NCI-H1105 treated with DMSO at 0.1 percent for 48 hours (cell line): ENCODE measurements at regions not wholly inside any gene's neighbourhood (a gene's known extent, or its start where the extent isn't known, plus 50 kb on each side); places are given as distances from the start of the nearest gene placed in this dataset.

ENCODE experiments used
- DNase-seq: peaks from one replicate; lab custom pipeline; 2025; lab: John Stamatoyannopoulos, UW

DNA sequence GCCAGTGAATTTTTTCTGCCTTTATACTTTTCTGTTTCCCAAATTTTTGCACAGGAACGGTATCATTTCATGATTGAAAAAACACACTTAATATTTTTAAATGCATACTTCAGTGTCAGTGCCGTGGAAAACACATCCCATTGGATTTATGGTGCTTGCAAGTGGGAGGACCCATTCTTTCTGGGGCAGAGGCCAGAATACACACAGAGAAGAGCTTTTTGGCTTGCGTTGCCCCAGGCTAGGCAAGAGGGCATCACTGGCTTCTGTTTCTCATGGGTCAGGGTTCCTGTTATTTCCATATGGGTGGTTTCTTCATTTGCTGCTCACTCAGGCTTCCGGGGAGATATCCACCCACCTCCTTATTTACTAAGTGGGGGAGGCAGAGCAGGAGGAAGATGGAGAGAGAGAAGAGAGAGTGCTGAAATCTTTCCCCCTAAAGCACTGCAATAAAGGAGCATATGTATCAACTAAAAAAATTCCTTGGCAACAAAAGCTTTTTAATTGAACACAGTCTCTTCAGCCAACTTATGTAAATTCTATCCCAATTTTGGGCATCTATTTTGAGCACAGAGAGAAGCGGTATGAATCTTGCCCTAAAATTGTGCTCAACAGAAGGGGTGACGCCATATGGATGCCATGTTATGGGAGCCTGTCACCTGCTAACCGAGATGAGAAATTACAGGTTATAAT is 66.0 kb upstream of the KIRREL3 start:
- no peak for DNase-seq

- DNase-seq = no peak
Measured at GRCh38 chr11:127063241-127063640, 62.7 kb upstream of the KIRREL3 start.

DNA sequence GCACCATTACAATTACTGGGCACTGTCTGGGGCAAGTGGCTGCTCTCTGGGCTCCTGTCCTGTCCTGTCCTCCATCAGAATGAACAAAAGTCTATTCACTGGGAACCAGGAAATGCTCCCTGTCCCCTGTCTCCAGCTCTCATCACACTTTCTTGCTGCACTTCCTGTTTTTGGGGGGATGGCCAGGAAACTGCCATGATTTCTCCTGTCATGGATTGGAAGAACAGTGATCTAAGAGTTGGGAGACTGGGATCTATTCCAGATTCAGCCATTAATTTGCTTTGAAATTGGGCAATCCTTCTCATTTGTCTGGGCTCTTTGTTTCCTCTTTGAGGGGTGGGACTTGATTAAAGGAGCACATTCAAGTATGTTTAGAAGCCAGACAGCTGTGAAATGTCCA is 61.4 kb upstream of the KIRREL3 start:
- peak; percentile 62 for DNase-seq

DNA sequence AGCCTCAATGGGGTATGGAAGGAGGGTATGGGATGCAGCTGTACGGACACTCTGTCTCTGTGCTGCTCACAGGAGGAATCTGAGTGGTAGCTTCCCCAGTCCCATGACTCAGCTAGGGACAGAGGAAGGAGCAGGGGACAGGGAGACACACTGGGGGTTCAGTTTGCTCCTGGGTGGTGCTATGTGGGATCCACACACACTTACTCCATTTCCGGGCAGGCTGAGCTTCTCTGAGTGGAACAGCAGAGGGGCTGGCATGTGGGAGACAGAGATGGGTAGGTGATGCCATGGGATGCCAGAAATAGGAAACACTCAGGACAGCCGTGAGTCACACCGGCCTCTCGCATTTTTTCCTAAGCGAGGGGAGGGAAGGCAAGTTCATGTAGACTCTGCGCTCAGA is 59.2 kb upstream of the KIRREL3 start:
- no peak for DNase-seq

- DNase-seq = no peak
Measured at GRCh38 chr11:127059286-127059685, 58.7 kb upstream of the KIRREL3 start.

DNA sequence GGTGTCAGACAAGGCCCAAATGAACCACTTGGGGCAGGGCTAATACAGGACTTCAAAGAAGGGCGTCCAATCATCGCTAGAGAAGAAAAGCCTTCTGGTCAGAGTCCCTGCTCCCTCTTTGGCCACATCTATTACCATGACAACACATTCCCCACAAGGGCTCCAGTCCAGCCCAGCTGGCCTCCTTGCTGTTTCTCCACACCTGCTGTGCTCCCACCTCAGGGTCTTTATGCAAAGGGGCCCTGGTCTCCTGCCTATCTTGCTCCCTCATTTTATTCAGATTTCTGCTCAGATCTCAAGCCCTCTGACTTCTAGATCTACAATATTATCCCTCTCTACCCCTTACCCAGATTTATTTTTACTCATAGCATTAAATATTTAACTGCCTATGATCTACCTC is 58.0 kb upstream of the KIRREL3 start:
- no peak for DNase-seq

DNA sequence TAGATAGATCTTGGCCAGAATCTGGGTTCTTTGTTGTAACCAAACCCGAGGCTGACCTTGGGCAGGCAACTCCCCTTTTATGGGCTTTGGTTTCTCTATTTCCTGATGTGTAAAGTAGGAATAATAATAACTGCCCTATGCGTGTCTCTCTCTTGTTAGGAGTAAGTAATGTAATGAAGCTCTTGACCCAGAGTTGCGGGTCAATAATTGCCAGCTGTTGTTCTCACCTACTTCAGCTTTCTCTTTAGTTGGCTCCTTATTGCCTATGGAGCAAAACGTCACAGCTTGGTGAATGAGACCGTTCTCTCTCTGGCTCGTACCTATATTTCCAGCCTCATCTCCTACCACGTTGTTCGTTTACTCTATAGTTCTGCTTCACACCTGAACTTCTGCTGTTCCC is 56.6 kb upstream of the KIRREL3 start:
- DNase-seq = no peak

DNA sequence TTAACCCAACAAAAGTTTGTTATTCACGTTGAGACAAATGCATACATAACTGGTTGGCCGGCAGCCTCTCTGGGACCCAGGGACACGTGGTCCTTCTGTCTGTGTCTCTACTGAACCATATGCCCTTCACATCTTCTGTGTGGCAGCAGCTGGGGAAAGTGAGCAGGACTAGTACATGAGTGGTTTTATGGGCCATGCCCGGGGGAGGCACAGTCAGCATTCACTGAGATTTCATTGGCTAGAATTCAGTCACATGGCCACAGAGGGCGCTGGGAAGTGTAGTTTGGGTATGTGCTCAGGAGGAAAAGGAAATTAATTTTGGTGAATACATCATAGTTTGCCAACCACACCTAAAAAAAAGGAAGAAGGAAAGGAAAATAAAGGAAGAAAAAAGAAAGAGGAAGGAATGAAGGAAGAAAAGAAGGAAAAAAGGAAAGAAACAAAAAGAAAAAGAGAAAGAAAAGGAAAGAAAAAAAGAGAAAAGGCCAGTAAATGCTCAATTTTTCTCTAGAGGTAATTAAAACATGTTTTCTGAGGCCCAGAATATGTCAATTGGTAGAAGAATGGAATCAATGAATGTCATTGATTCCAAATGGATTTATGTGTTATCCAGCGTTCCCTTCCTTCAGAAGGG is 55.9 kb upstream of the KIRREL3 start:
- no peak for DNase-seq

- no peak for DNase-seq
Measured at GRCh38 chr11:127055236-127055635, 54.7 kb upstream of the KIRREL3 start.

DNA sequence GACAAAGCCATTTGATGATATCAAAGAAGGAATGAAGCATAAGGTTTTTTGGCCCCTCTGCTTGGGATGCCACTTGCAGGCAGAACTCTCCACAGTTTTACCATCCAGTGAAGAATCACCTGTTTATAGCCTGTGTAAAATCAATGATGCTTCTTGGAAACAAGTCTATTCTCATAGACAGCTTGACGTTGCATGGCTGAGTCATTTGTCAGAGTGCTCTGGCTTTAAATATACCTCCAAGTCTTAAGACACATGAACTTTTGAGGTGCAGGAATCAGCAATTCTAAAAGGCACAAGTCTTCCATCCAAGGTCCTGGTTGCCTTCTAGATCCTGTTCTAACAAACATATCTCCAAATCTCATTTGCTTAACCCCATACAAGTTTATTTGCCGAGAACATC is 53.6 kb upstream of the KIRREL3 start:
- DNase-seq = no peak

GRCh38 chr11:127052404-127052803 is 51.8 kb upstream of the KIRREL3 start:
- DNase-seq = no peak
